H1 (cell line): ENCODE measurements at regions not wholly inside any gene's neighbourhood (a gene's known extent, or its start where the extent isn't known, plus 50 kb on each side); places are given as distances from the start of the nearest gene placed in this dataset.

ENCODE experiments used
- CTCF ChIA-PET: fragments of 300-600 bp; sonication (Branson Sonifier 250); formaldehyde crosslinking; loops from one replicate; lab custom pipeline; 2021; ENCODE audit not compliant: partially characterized antibody; lab: Charles Lee
- POLR2A ChIA-PET: fragments of 300-600 bp; sonication (Branson Sonifier 250); formaldehyde crosslinking; loops from one replicate; lab custom pipeline; 2021; ENCODE audit warnings: inconsistent platforms; ENCODE audit not compliant: partially characterized antibody; lab: Charles Lee
- DNase-seq, 2 experiments: peaks; one replicate each; pipeline versions ENCODE4 v3.0.0 to v3.0.0-alpha.2; 2010 to 2022; ENCODE audit warnings: low spot score in 2 of 2, low read depth in 1 of 2, mixed read lengths in 1 of 2
- FAIRE-seq: peaks from 2 replicates; lab custom pipeline; 2011; peaks lifted over from hg19 to GRCh38; lab: Jason Lieb, UNC
- H2AFZ ChIP-seq: 2 replicates; pipeline ENCODE4 v1.8.1; 2012; ENCODE audit warnings: low read length, inconsistent platforms
- H2AK5ac ChIP-seq: 2 replicates; pipeline ENCODE4 v1.6.1; 2013; ENCODE audit warnings: low read depth, low read length
- H2BK120ac ChIP-seq: replicated peaks from 2 replicates; pipeline ENCODE3; 2013; ENCODE audit warnings: low read depth, low read length, inconsistent platforms
- H2BK12ac ChIP-seq: 2 replicates; pipeline ENCODE4 v1.6.1; 2013; ENCODE audit warnings: low read depth, low read length
- H2BK15ac ChIP-seq: 2 replicates; pipeline ENCODE4 v1.6.1; 2013; ENCODE audit warnings: low read length
- H2BK20ac ChIP-seq: 2 replicates; pipeline ENCODE4 v1.6.1; 2013; ENCODE audit warnings: low read length
- H2BK5ac ChIP-seq: 2 replicates; pipeline ENCODE4 v1.6.1; 2013; ENCODE audit warnings: low read depth, low read length
- H3K14ac ChIP-seq: 2 replicates; pipeline ENCODE4 v1.6.1; 2013; ENCODE audit warnings: inconsistent platforms; ENCODE audit not compliant: insufficient read length
- H3K18ac ChIP-seq: 2 replicates; pipeline ENCODE4 v1.6.1; 2013; ENCODE audit warnings: low read length; ENCODE audit errors: extremely low read depth
- H3K23ac ChIP-seq: 2 replicates; pipeline ENCODE4 v1.6.1; 2013; ENCODE audit warnings: inconsistent platforms; ENCODE audit not compliant: insufficient read length
- H3K23me2 ChIP-seq: 2 replicates; pipeline ENCODE4 v1.6.1; 2013; ENCODE audit warnings: low read depth, low read length
- H3K27ac ChIP-seq: 2 replicates; pipeline ENCODE4 v1.6.1; 2011; ENCODE audit warnings: low read depth, low read length, inconsistent platforms
- H3K27me3 ChIP-seq, 4 experiments: replicated peaks in 1 of 4; 1 replicate in 1 of 4; 2 replicates in 3 of 4; pipeline versions ENCODE4 v1.6.1 to v1.8.1; 2011 to 2013; ENCODE audit warnings: low read length in 3 of 4, mild to moderate bottlenecking in 3 of 4, inconsistent platforms in 2 of 4, mixed read lengths in 2 of 4, moderate library complexity in 1 of 4; ENCODE audit not compliant: control insufficient read depth in 3 of 4, insufficient read depth in 3 of 4; ENCODE audit errors: extremely low read depth in 1 of 4
- H3K36me3 ChIP-seq, 4 experiments: 2 replicates each; pipeline versions ENCODE4 v1.6.1 to v1.8.1; 2011 to 2013; ENCODE audit warnings: mild to moderate bottlenecking in 4 of 4, low read length in 3 of 4, moderate library complexity in 2 of 4, control low read depth in 1 of 4, inconsistent platforms in 1 of 4; ENCODE audit not compliant: insufficient read depth in 4 of 4, control insufficient read depth in 2 of 4
- H3K4ac ChIP-seq: replicated peaks from 2 replicates; pipeline ENCODE3; 2013; ENCODE audit warnings: low read length, low read depth, mixed read lengths, inconsistent platforms; ENCODE audit not compliant: insufficient read length
- H3K4me1 ChIP-seq, 4 experiments: replicated peaks in 1 of 4; 1 replicate in 1 of 4; 2 replicates in 3 of 4; pipeline versions ENCODE4 v1.6.1 to v1.8.1; 2011 to 2013; ENCODE audit warnings: low read length in 3 of 4, inconsistent platforms in 2 of 4, mixed read lengths in 1 of 4; ENCODE audit not compliant: insufficient read depth in 4 of 4, control insufficient read depth in 3 of 4
- H3K4me2 ChIP-seq, 2 experiments: 2 replicates each; pipeline versions ENCODE4 v1.6.1 to v1.8.1; 2011 to 2013; ENCODE audit warnings: low read depth in 2 of 2, low read length in 2 of 2, control low read depth in 1 of 2, inconsistent platforms in 1 of 2, mild to moderate bottlenecking in 1 of 2; ENCODE audit not compliant: insufficient read depth in 1 of 2
- H3K4me3 ChIP-seq, 4 experiments: fragments of 200-600, 300-600 bp in 1 of 4; sonication (generic), shearing (Covaris generic), sonication (Bioruptor Twin) in 1 of 4; 2 replicates each; pipeline versions ENCODE4 v1.5.1 to v1.8.1; 2011 to 2016; ENCODE audit warnings: low read length in 4 of 4, low read depth in 3 of 4, control low read depth in 2 of 4, inconsistent platforms in 2 of 4, mild to moderate bottlenecking in 2 of 4, mixed read lengths in 1 of 4, moderate library complexity in 1 of 4; ENCODE audit not compliant: insufficient read depth in 2 of 4; ENCODE audit errors: extremely low read depth in 1 of 4
- H3K56ac ChIP-seq: replicated peaks from 2 replicates; pipeline ENCODE3; 2013; ENCODE audit warnings: low read depth, mild to moderate bottlenecking, mixed read lengths, low read length, inconsistent platforms; ENCODE audit not compliant: insufficient read length
- H3K79me1 ChIP-seq: 2 replicates; pipeline ENCODE4 v1.6.1; 2013; ENCODE audit warnings: low read depth, low read length, control low read depth
- H3K79me2 ChIP-seq, 2 experiments: 2 replicates each; pipeline versions ENCODE4 v1.6.1 to v1.8.1; 2012 to 2013; ENCODE audit warnings: low read length in 2 of 2, mild to moderate bottlenecking in 2 of 2, inconsistent platforms in 1 of 2; ENCODE audit not compliant: insufficient read depth in 2 of 2, control insufficient read depth in 1 of 2
- H3K9ac ChIP-seq, 4 experiments: replicated peaks in 1 of 4; 1 replicate in 1 of 4; 2 replicates in 3 of 4; pipeline versions ENCODE4 v1.6.1 to v1.8.1; 2011 to 2013; ENCODE audit warnings: low read depth in 3 of 4, low read length in 3 of 4, control low read depth in 2 of 4, mild to moderate bottlenecking in 2 of 4, moderate library complexity in 2 of 4, inconsistent platforms in 1 of 4; ENCODE audit errors: extremely low read depth in 1 of 4
- H3K9me3 ChIP-seq, 2 experiments: 2 replicates each; pipeline versions ENCODE4 v1.6.1 to v1.8.1; 2012 to 2013; ENCODE audit warnings: mild to moderate bottlenecking in 2 of 2, moderate library complexity in 2 of 2, control low read depth in 1 of 2, inconsistent platforms in 1 of 2, low read depth in 1 of 2, low read length in 1 of 2, mixed read lengths in 1 of 2; ENCODE audit not compliant: insufficient read depth in 2 of 2
- H4K20me1 ChIP-seq, 2 experiments: replicated peaks in 1 of 2; 2 replicates each; pipeline versions ENCODE3 to v1.8.1; 2011 to 2013; ENCODE audit warnings: inconsistent platforms in 2 of 2, low read length in 2 of 2, mild to moderate bottlenecking in 1 of 2; ENCODE audit not compliant: insufficient read depth in 2 of 2, control insufficient read depth in 1 of 2
- H4K5ac ChIP-seq: 2 replicates; pipeline ENCODE4 v1.6.1; 2013; ENCODE audit warnings: low read length, low read depth, mixed read lengths, inconsistent platforms; ENCODE audit not compliant: insufficient read length
- H4K8ac ChIP-seq: 2 replicates; pipeline ENCODE4 v1.8.0; 2013; ENCODE audit warnings: mild to moderate bottlenecking, moderate library complexity, low read length, inconsistent platforms; ENCODE audit not compliant: insufficient read depth; ENCODE audit errors: extremely low read depth
- H4K91ac ChIP-seq: replicated peaks from 2 replicates; pipeline ENCODE3; 2013; ENCODE audit warnings: low read length, mixed read lengths, inconsistent platforms; ENCODE audit not compliant: insufficient read length
- BCL11A ChIP-seq, 2 experiments: IDR thresholded peaks; one replicate each; pipeline ENCODE4 v1.6.1; 2011; ENCODE audit warnings: low read depth in 2 of 2, low read length in 2 of 2, mild to moderate bottlenecking in 2 of 2
- CTCF ChIP-seq, 3 experiments: IDR thresholded peaks; 1 replicate in 2 of 3; 2 replicates in 1 of 3; pipeline versions ENCODE4 v1.5.1 to v1.6.1; 2011; ENCODE audit warnings: low read length in 3 of 3, mild to moderate bottlenecking in 3 of 3, inconsistent platforms in 2 of 3, low read depth in 1 of 3, moderate library complexity in 1 of 3; ENCODE audit not compliant: insufficient read depth in 1 of 3; ENCODE audit errors: control extremely low read depth in 1 of 3
- JUN ChIP-seq: IDR thresholded peaks from 2 replicates; pipeline ENCODE4 v1.6.1; 2011; ENCODE audit warnings: low read depth, mild to moderate bottlenecking, improper control_type of control experiment, low read length
- MAX ChIP-seq: IDR thresholded peaks from 2 replicates; pipeline ENCODE4 v1.6.1; 2012; ENCODE audit warnings: inconsistent platforms
- RAD21 ChIP-seq, 2 experiments: IDR thresholded peaks in 1 of 2; conservative IDR thresholded peaks in 1 of 2; 2 replicates each; pipeline ENCODE4 v1.6.1; 2011; ENCODE audit warnings: low read depth in 2 of 2, low read length in 2 of 2, improper control_type of control experiment in 1 of 2, inconsistent platforms in 1 of 2, mild to moderate bottlenecking in 1 of 2, moderate library complexity in 1 of 2
- RXRA ChIP-seq: IDR thresholded peaks from 2 replicates; pipeline ENCODE4 v1.6.1; 2011; ENCODE audit warnings: low read depth, mild to moderate bottlenecking, low read length, moderate library complexity; ENCODE audit not compliant: insufficient read depth
- SP1 ChIP-seq: IDR thresholded peaks from 2 replicates; pipeline ENCODE4 v1.6.1; 2011; ENCODE audit warnings: low read depth, low read length
- TAF7 ChIP-seq: optimal IDR thresholded peaks from 2 replicates; pipeline ENCODE3; 2011; ENCODE audit warnings: low read depth, mild to moderate bottlenecking, inconsistent platforms, low read length, moderate library complexity, borderline replicate concordance
- WGBS, 2 experiments: shearing (Covaris generic) in 1 of 2; methylation state at CpG; one replicate each; pipeline versions ENCODE4 v1.1.6 to v1.1.7; 2013 to 2015; ENCODE audit warnings: low lambda C conversion rate in 2 of 2, mixed read lengths in 2 of 2, inconsistent platforms in 1 of 2, low coverage in 1 of 2, missing lambda C conversion rate in 1 of 2; ENCODE audit not compliant: insufficient replicate concordance in 2 of 2, insufficient coverage in 1 of 2, insufficient read length in 1 of 2; ENCODE audit errors: extremely low coverage in 1 of 2, missing lambda C conversion rate in 1 of 2; 5-methylcytosine and 5-hydroxymethylcytosine counted together

- no peak overlapping the region for H4K91ac ChIP-seq
- H2AK5ac ChIP-seq: peak overlapping the region; percentile 57; the same call in 1 of the 2 replicates
- no peaks in the 10 kb centered on the region for H3K27me3 ChIP-seq
- no peak for TF ChIP-seq TAF7
- no peak for TF ChIP-seq JUN
- TF ChIP-seq SP1: no peak
- TF ChIP-seq MAX: no peak
- no peak for TF ChIP-seq RAD21 (IDR thresholded peaks at IDR 0.05 in 1 of 2, conservative IDR thresholded peaks at IDR 0.05 in 1 of 2; ENCODE audit: low read depth in 2 of 2, low read length in 2 of 2)
- no peak for TF ChIP-seq BCL11A (IDR thresholded peaks at IDR 0.05; ENCODE audit: low read depth in 2 of 2, low read length in 2 of 2)
- no peak for TF ChIP-seq RXRA
- TF ChIP-seq CTCF (IDR thresholded peaks at IDR 0.05; ENCODE audit: control extremely low read depth in 1 of 3, insufficient read depth in 1 of 3, low read depth in 1 of 3, low read length in 3 of 3): no peak
Observed at GRCh38 chr12:13597837-13598236, 383.6 kb downstream of the GRIN2B start.

More at GRCh38 chr12:13597837-13598236, 383.6 kb downstream of the GRIN2B start:
- CTCF ChIA-PET: interaction anchor here (0.5 to 1.0 kb wide), 2 partner anchors 12 to 131 kb away, joined by 3 read pairs; no protein-coding TSS in a partner anchor
- no peak overlapping the region for H3K4me3 ChIP-seq
- no peak for DNase-seq
- H3K14ac ChIP-seq: no peak overlapping the region
- H2BK5ac ChIP-seq: no peak overlapping the region
- no peak overlapping the region for H2BK120ac ChIP-seq
- H3K9me3 ChIP-seq: no peaks in the 10 kb centered on the region
- H2BK15ac ChIP-seq: 0 out of 2 replicates have a peak overlapping the region, but pooled peaks have one; percentile 13
- no peak for FAIRE-seq
- H2BK12ac ChIP-seq: no peak overlapping the region
- H3K27ac ChIP-seq: no peak overlapping the region
- H3K23me2 ChIP-seq: no peaks in the 10 kb centered on the region
- POLR2A ChIA-PET: no interaction called here
- no peaks in the 10 kb centered on the region for H4K20me1 ChIP-seq
- no peak overlapping the region for H3K4me2 ChIP-seq
- no peaks in the 10 kb centered on the region for H3K79me1 ChIP-seq
- 80% methylated on average over 2 of the region's 2 CpGs; no CpG with 5 or more reads in 1 of the 2 experiments for WGBS, 2 experiments
- H3K79me2 ChIP-seq: no peaks in the 10 kb centered on the region
- no peak overlapping the region for H3K18ac ChIP-seq
- H3K56ac ChIP-seq: no peak overlapping the region
- H3K23ac ChIP-seq: no peak overlapping the region
- peak overlapping the region; percentile 8 for H3K4ac ChIP-seq
- H4K8ac ChIP-seq: no peak overlapping the region
- H2BK20ac ChIP-seq: no peak overlapping the region
- H4K5ac ChIP-seq: no peak overlapping the region
- no peaks in the 10 kb centered on the region for H3K36me3 ChIP-seq
- H3K4me1 ChIP-seq: peaks cover 4 to 14% (median 10%) of the 10 kb centered on the region in 4 experiments; a peak in 6 of 7 replicates
- H2AFZ ChIP-seq: no peak overlapping the region
- H3K9ac ChIP-seq: no peak overlapping the region
